ENCODE measurements at regions not wholly inside any gene's neighbourhood (a gene's known extent, or its start where the extent isn't known, plus 50 kb on each side); places are given as distances from the start of the nearest gene placed in this dataset.
"Not testable (repeated sequence)": the region's sequence is repeated elsewhere in the genome, so short reads cannot be mapped to it uniquely, and the experiment has no call there.

DNA sequence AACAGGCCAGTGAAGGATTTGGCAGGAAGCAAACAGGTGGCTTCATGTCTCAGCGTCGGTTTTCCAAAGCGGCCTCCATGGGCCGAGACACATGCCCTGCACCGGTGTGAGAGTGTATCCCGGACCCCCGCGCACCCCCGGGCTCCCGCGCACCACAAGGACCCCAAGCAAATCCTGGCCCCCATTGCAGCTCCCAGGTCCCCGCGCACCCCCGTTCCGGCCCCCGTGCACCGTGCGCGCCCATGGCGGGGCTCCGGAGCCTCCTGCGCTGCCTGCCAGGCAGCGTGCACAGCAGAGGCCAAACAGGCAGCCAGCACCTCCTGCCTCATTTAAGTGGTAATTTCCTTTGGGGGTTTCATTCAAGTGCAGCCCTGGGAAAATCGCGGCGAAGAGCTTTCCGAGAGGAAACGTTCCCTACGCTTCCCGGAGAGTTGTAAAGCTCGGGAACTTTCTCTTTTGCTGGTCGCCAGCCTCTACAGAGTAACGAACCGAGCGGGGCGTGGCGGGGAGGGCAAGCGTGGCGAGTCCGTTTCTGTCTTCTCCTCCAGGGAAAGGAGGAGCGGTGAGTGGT is 145.5 kb upstream of the SLC24A2 start:
- no peak for DNase-seq

DNA sequence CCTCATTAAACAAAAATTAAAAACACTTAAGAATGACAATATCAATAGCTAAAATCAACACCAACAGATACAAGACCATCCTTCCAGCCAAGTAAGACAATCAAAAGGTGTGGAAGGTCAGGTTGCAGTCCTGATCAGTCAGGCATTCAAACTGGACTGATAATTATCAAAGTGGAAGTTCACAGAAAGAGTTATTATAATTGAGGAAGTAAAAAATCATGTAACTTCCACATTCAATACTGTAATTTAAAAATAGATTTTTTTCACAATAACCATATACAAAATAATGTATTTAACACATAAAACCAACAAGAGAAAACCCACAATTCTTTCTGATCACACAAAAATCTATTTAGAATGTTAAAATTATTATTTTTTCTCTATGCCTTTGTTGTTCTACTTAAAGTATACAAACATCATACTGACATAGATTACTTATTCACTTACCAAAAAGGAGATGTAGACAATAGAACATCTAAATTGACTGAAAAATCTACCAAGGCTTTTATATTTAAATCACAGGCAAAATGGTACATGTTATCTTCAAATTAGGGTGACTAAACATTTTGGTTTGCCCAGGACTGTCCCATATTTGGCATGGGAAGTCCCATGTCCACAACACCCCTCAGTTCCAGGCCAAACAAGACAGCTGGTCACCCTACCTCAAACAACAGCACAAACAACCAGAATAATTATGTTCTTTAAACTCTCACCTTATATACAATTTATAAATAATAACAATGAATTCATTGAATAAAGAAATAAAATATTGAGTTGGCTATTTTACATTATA is 142.5 kb upstream of the SLC24A2 start:
- no peak for DNase-seq

DNA sequence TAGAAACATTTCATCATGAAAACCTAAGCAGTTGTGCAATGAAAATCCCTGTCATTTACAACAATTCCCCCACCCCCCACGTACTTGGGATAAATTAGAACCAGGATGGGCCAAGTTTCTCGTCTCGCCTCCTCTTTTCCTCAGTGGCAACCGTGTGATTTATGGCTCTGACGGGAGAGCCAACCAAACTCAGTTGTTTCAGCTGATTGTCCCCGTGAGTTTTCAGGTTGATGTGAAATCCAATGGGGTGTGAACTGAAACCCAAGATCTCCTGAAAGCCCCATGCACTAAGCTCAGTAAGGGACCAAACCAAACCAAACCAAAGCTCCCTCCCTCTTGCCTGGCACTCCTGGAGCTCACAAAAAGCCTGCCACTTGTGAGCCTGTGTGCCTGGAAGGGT is 138.7 kb upstream of the SLC24A2 start:
- DNase-seq, result no peak

DNA sequence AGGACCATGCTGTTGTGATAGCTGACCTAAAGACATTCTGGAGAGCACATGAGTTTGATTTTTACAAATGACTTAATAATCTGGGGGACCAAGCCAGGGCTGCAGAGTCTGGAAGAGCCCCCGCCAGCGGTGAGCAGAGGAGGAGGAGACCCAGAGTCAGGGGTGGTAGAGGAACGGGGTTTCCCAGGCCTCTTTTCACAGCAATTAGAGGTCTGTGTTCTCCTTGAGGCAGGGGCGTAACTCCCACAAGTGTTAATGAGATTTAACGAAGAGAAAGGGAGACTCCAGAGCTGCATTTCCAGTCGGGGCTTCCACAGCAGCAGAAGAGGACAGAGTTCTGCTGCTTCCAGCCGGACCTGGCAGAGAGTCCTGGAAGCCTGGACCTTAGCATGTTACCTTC is 137.9 kb upstream of the SLC24A2 start:
- no peak for DNase-seq

DNA sequence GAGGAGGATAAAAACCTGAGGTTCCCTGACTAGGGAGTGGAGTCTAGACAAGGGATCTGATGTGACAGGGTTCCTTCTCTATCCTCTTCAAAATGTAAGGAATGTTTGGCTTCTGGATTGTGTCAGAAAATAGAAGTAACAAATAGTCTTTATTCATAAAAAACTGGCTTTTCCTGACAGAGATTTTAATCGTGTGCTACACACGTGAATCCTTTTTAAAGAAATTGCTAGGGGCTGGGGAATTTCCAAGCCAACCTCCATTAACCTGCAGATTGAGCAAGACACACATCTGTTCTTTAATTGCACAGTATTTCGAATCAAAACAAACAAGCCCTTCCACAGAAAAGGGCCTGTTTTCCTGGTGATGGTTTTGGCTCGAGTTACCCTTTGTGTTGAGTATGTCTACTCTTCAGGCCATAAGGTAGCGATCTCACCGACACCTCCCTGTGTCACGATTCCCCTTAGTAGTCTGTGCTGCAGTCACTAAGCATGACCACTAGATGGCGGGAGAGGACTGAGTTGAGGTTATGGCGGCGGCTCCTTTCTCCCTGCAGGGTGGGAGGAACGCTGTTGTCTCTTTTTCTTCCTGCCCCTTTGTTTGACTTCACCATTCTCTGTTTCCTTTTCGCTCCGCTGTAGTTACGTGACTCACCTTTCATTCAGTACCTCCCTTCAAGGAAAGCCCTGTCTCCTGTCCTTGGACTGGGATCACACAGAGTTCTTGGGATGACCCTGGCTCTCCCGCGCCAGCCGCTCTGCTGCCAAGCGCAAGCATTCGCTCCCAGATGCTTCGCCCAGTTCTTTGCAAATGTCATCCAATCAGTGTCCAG is 137.1 kb upstream of the SLC24A2 start:
- peak; percentile 33 to 84 (median 65) for DNase-seq

DNA sequence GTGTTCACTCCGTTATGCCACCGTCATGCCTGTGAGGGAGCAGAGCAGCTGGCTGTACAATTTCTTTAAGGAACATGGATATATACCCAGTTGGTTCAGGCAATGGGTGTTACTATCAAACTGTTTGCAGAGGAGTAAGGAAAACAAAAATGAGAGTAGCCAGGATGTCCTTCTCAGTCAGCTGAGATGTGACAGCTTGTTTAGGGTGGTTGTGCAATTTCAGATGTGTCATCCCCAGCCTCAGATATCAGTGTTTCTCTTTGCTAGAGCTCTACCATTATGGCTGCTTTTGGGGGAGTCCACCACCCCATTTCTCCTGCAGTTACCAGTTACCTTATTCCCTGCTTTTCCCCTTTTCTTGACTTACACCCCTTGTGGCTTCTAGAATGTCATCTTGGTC is 135.2 kb upstream of the SLC24A2 start:
- DNase-seq, result no peak

DNA sequence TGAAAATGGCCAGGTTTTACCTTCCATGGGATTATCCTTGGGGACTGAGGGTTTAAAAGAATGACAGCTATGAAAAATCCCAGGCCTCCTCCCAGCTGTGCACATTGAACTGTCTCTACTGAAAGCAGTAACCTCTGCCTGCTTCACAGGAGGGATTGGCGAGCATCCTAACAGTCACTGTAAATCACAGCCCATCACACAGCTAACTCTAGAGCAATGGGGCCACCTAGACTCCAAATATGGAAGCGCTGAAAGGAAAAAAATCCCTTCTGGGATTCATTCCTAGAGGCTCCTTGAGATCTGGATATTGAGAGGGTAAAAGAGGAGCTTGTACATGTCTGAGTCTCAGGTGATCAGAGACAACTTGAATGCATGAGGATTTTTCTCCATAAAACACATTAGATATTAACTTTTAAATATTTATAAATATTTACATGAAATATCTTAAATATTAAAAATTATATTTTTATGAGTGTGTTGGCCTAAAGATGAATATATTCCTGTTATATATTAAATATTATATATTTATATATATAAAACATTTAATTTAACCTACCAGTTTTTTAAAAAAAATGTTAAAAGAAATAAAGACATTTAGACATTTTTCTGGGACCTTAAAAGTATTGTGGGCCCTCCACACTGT is 133.8 kb upstream of the SLC24A2 start:
- DNase-seq, result no peak

DNA sequence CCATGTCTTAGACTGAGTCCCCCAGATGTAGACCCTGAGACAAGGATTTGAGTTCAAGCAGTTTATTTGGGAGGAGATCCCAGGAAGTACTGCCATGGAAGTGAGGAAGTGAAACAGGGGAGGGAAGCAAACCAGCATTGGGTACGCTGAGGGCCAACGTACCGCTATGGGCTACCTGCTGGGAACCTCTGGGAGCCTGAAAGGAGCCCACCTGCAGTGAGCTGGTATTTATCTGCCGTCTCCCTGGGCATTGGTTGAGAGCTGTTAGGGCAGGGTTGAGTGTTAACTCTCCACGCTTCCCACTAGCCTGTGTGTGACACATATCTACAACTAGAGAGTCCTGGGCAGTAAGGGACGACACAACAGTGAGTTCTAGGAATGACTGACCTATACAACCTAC is 131.6 kb upstream of the SLC24A2 start:
- DNase-seq, result no peak

DNA sequence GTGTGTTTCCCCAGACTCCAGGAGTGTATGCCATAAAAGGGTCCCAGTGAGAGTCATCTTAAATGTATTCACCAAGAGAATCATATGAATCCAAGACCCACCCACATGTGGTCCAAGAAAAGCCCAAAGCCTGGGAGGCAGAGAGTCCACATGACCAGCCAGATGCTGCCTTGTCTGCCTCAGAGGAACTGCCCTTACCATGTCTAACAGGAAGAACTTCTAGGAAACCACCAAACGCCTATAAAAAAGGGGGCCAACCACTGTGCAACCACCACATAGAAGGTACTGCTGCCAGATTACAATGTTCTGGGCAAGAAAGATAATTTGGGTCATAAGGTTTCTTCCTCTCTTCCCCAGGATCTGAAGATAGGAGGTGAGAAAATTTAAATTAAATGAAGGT is 129.8 kb upstream of the SLC24A2 start:
- no peak for DNase-seq

DNA sequence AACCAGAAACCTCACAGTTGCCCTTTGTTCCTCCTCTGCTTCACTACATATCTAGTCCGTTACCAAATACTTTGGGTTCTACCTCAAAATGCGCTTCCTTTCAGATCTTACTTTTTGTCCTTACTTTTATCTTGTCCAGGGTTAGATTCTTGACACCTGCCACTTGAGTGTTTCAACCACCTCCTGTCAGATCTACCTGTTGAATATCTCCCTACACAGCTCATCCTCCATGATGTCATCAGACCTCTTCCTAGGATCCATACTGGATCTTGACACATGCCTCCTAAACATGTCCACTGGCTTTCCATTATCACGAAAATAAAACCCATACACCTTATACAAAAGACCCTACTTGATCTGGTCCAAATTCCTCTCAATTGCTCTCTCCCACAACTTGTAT is 125.2 kb upstream of the SLC24A2 start:
- DNase-seq, result no peak

DNA sequence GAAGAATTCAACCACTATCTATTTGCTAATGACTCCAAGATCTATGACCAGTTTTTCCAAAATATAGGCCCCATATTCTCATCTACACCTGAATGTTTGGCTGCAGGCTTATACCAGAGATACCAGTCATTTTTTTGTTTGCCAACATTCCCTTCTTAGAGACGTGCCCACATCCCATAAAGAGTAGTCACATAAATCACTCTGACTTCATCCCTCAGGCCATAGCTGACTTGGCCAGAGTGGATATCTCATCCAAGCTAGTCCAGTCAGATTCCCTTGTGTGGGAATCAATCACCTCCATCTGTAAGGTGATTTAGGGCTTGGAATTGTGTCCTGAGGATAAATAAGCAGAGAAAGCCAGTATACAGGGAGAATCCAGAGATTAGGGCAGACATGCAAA is 124.3 kb upstream of the SLC24A2 start:
- no peak for DNase-seq

DNA sequence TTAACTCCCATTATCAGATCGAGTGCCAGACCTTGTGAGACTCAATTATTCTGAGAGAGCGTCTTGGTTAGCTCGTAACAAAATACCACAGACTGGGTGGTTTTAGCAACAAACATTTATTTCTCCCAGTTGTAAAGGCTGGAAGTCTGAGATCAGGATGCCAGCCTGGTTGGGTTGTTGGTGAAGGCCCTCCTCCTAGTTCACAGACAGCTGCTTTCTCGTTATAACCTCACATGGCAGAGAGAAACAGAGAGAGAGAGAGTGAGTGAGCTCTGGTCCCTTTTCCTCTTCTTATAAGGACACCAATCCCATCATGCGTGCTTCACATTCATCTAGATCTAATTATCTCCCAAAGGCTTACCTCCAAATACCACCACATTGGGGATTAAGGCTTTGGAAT is 114.2 kb upstream of the SLC24A2 start:
- DNase-seq, result no peak

DNA sequence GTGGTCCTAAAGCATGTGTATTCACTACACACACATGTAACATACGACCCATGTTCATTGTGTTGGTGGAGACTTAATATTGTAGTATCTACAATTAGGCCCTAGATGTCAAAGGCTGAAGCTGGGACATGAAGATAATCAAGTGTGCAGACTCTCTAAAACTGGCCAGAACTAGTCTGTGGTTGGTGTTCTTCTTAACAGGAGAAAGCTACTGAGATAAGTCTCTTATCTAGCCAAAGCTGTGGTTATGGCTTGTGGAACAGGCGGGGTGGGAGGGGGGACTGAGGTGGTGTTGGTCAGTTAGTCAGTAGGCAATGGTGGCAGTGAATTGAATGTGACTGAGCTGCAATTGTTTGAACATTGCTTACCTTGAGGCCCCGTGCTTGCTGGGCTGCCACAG is 112.7 kb upstream of the SLC24A2 start:
- no peak for DNase-seq

DNA sequence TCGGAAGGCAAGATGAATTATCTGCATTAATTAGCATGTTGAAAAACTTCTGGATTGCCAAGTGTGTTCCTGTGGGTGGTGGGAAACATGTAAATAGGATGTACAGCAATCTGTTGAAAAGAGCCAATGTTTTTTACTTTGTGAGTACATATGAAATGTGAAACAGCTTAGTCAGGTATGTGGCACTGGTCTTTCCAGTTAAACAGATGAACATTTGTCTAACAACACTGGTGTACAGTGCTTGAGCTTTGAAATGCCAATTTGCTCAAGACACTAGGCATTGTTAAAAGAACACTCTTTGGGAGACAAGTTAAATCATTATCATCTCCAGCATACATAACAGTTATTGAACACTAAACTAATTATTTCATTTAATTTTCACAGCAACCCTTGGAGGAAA is 107.3 kb upstream of the SLC24A2 start:
- no peak for DNase-seq

DNA sequence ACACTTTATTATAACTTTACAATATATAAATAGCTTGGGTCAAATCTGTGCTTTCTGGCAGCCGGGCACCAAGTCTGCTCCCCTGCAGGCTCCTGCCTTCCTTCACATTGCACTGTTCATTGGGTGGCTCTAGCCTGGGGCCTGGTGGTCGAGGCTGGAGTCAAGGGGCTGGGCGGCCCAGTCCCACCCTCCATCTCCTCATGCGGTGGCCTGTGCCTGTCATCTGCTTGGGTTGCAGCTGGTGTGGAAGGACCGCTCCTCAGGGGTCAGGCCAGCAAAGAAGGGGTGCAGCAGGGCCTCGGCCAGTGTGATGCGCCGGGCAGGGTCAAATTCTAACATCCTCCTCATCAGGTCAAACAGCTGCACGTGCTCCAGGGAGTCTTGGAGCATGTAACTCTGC is 106.7 kb upstream of the SLC24A2 start:
- not testable (repeated sequence) for DNase-seq

DNA sequence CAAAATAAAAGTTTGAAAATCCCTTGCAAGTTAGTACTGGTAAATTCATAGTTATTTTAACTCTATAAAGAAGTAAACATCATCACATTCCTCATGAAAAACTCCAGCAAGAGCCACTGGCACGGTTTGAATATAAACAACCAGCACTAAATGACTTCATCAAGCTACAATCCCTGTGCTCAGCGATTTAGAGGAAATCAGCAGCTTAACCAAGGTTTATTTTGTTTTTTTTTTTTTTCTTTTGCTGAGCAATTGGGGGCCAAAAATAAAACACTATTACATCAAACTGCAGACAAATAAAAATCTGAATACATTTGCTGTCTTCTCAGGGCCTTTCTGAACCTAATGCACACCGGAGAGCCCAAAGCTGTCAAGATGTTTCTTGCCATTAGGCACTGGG is 106.2 kb upstream of the SLC24A2 start:
- DNase-seq, result no peak

DNA sequence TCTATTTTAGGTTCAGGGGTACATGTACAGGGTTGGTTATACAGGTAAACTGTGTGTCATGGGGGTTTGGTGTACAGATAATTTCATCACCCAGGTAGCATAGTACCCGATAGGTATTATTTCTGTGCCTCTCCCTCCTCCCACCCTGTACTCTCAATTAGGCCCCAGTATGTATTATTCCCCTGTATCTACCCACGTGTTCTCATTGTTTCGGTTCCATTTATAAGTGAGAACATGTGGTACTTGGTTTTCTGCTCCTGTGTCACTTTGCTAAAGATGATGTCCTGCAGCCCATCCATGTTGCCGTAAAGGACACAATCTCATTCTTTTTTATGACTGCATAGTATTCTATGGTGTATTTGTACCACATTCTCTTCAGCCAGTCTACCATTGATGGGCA is 96.8 kb upstream of the SLC24A2 start:
- no peak for DNase-seq

DNA sequence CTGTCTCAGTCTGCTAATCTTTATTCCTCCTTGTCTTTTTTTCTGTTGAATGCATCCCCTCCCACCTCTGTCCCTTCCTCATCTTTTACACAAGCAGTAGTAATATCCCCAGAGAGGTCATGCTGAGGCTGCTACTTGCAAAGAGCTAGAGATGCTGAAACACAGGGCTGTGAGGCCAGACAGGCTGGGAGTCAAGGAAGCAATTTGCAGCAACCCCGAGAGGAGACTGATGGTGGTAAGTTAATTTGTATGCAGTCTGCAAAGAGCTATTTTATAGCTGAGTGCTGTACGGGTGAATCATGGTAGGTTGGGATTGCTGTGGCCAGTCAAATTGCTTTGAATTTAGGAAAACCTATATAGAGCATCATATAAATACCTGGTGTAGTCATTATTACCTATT is 90.2 kb upstream of the SLC24A2 start:
- DNase-seq, result no peak

DNA sequence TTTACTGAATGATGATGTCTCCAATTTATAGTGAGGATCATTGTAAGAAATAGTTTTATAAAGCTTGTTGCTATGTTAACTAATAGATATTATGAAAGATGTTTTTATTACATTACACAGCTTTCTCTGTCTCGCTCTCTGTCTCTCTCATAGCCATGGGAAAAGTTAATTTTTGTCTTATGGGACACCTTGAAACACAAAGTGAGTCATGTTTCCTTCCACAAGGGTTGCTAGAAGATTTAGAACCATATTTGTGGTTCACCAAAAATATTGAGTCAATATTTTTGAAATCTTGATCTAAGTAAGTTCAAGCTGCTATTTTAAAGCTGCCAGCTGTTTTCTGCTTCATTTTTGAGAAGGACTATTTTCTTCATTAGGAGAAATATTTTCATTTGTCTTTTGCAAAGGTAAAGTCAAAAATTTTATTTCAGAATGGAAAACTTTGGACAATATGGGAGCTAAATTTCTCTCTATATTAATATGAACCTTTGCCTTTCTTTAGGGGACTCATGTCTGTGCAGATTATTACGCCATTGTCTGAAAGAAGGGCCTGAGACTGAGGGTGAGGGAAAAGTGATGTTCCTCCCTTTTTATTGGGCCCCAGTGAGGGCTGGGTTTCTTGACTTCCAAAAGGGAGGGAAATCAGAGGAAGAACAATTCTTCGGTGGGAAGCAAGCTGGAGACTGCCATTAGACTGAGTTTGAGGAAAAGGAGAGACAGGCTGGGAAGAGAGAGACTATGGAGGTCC is 87.9 kb upstream of the SLC24A2 start:
- DNase-seq, result no peak

DNA sequence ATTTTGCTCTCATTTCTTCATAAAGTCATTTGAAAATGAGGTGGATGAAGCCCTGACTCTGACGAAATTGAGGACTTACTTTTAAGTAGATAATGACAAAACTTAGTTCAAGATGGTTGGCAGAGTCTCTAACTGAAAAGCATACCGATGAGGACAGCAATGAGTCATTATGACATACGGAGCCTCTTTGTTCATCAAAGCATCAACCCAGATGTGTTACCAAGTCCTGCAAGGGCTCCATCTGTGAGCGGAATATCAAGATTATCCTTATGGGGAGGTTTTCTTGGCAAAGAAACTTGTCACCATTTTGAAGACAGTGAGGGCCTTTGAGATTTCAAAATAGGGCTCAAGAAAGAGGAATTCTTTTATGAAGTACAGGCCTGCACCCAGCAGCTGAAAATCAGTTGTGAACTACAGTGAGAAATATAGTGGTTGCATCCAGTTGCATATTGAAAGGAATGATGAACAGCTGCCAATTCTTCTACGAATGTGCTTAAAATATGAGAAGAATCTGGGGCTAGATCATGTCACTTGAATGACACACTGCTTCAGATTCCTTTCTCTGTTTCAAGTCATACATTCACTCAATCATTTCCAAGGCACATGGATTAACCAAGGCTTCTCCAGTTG is 86.6 kb upstream of the SLC24A2 start:
- DNase-seq, result no peak

DNA sequence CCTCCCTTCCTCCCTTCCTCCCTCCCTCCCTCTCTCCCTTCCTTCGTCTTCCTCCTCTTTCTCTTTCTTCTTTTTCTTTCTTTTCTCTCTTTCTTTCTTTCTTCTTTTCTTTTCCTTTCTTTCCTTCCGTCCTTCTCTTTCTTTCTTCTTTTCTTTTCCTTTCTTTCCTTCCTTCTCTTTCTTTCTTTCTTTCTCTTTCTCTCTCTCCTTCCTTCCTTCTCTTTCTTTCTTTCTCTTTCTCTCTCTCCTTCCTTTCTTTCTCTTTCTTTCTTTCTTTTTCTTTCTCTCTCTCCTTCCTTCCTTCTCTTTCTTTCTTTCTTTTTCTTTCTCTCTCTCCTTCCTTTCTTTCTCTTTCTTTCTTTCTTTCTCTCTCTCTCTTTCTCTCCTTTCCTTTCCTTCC is 84.4 kb upstream of the SLC24A2 start:
- not testable (repeated sequence) for DNase-seq

DNA sequence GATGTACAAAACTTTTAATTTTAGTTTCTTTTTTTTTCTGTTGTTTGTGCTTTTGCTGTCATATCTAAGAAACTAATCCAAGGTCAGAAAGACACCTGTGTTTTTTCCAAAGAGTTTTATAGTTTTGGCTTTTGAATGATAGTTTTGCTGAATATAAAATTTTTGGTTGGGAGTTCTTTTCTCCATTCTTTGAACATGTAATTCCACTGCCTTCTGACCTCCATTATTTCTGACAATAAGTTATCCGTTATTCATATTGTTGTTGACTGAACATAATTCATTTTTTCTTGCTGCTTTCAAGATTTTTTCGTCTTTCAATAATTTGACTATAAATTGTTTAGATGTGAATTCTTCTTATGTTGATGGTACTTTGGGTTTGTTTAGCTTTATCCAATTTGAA is 82.2 kb upstream of the SLC24A2 start:
- no peak for DNase-seq

Measured in T-helper 1 cell (primary cell).